ENCODE measurements at regions not wholly inside any gene's neighbourhood (a gene's known extent, or its start where the extent isn't known, plus 50 kb on each side); places are given as distances from the start of the nearest gene placed in this dataset.

- H3K4me1 ChIP-seq (ENCODE audit: control insufficient read depth, insufficient read depth, low read length), result peaks cover 9% of the 10 kb centered on the region
- Mint-ChIP-seq H3K4me3 (no peak overlapping the region), H3K36me3 (no peaks in the 10 kb centered on the region), H3K27me3 (ENCODE audit: low read depth in 2 of 2) (peaks cover 5 to 8% of the 10 kb centered on the region in 2 donors), H3K9me3 (no peaks in the 10 kb centered on the region), H3K27ac (peak overlapping the region in 1 of 2 donors; percentile 48), H3K4me1 (peaks cover 7 to 11% of the 10 kb centered on the region in 2 donors)
- 44% methylated on average over 6 of the region's 7 CpGs for WGBS (ENCODE audit: insufficient coverage)
- no peaks in the 10 kb centered on the region for H3K27me3 ChIP-seq (ENCODE audit: control insufficient read depth, insufficient read depth, low read length)
- ATAC-seq, result peak in 1 of 3 donors; percentile 42
- H3K36me3 ChIP-seq (ENCODE audit: control insufficient read depth, insufficient read depth, low read length), result no peaks in the 10 kb centered on the region
- H3K9me3 ChIP-seq (ENCODE audit: control insufficient read depth, insufficient read depth, low read length), result no peaks in the 10 kb centered on the region
- intact Hi-C loops (cut with micrococcal nuclease), result no loop called here
- no peak for DNase-seq
- TF ChIP-seq, protein P1, sequence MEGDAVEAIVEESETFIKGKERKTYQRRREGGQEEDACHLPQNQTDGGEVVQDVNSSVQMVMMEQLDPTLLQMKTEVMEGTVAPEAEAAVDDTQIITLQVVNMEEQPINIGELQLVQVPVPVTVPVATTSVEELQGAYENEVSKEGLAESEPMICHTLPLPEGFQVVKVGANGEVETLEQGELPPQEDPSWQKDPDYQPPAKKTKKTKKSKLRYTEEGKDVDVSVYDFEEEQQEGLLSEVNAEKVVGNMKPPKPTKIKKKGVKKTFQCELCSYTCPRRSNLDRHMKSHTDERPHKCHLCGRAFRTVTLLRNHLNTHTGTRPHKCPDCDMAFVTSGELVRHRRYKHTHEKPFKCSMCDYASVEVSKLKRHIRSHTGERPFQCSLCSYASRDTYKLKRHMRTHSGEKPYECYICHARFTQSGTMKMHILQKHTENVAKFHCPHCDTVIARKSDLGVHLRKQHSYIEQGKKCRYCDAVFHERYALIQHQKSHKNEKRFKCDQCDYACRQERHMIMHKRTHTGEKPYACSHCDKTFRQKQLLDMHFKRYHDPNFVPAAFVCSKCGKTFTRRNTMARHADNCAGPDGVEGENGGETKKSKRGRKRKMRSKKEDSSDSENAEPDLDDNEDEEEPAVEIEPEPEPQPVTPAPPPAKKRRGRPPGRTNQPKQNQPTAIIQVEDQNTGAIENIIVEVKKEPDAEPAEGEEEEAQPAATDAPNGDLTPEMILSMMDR (IDR thresholded peaks at IDR 0.05), result no peak
- no peak overlapping the region for H3K4me3 ChIP-seq (ENCODE audit: low read length)
- no peak overlapping the region for H3K27ac ChIP-seq (ENCODE audit: low read length)
Measured at GRCh38 chr2:207459990-207460757, 69.6 kb upstream of the CREB1 start.

- H3K27me3 Mint-ChIP-seq (ENCODE audit: low read depth in 2 of 2), result peaks cover 5 to 8% of the 10 kb centered on the region in 2 donors
- TF ChIP-seq, protein P1 (IDR thresholded peaks at IDR 0.05), result no peak
- no peak overlapping the region for H3K4me3 Mint-ChIP-seq
- H3K4me1 ChIP-seq (ENCODE audit: control insufficient read depth, insufficient read depth, low read length), result peaks cover 9% of the 10 kb centered on the region
- no peak overlapping the region for H3K4me3 ChIP-seq (ENCODE audit: low read length)
- WGBS (ENCODE audit: insufficient coverage), result 73% methylated on average over 8 of the region's 8 CpGs
- H3K9me3 ChIP-seq (ENCODE audit: control insufficient read depth, insufficient read depth, low read length), result no peaks in the 10 kb centered on the region
- no peak overlapping the region for H3K27ac ChIP-seq (ENCODE audit: low read length)
- H3K27ac Mint-ChIP-seq, result no peak overlapping the region
- peaks cover 17 to 25% of the 10 kb centered on the region in 2 donors for H3K4me1 Mint-ChIP-seq
- intact Hi-C loops (cut with micrococcal nuclease), result no loop called here
- DNase-seq, result no peak
- ATAC-seq, result no peak
- H3K36me3 Mint-ChIP-seq, result no peaks in the 10 kb centered on the region
- no peaks in the 10 kb centered on the region for H3K9me3 Mint-ChIP-seq
- no peaks in the 10 kb centered on the region for H3K27me3 ChIP-seq (ENCODE audit: control insufficient read depth, insufficient read depth, low read length)
- no peaks in the 10 kb centered on the region for H3K36me3 ChIP-seq (ENCODE audit: control insufficient read depth, insufficient read depth, low read length)
Measured at GRCh38 chr2:207463433-207463832, 66.3 kb upstream of the CREB1 start.

DNA sequence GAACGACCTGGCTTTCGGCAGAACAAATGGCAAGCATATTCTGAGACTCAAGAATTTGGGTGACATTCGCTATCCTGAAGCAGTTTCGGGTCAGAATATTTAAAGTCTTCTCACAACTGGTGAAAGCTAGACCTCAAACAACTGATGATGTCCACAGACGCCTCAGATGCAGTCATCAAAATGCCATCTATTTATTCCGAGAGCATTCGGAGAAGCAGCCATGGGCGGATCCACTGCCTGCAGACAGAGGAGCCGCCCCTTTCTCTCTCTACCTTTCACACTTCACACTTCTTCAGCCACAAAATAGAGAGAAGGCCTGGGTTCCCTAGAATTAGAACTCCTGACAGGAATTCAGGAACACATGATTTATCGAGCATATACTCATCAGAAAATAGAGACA, 65.8 kb upstream of the CREB1 start:
- Mint-ChIP-seq H3K27me3 (ENCODE audit: low read depth in 2 of 2) (peaks cover 5 to 8% of the 10 kb centered on the region in 2 donors), H3K9me3 (no peaks in the 10 kb centered on the region), H3K27ac (no peak overlapping the region), H3K4me1 (peaks cover 18 to 28% of the 10 kb centered on the region in 2 donors), H3K36me3 (no peaks in the 10 kb centered on the region), H3K4me3 (no peak overlapping the region)
- WGBS (ENCODE audit: insufficient coverage), result 91% methylated on average over 10 of the region's 10 CpGs
- no peak for ATAC-seq
- TF ChIP-seq, protein P1 (IDR thresholded peaks at IDR 0.05), result no peak
- intact Hi-C loops (cut with micrococcal nuclease), result no loop called here
- DNase-seq, result no peak
- Histone ChIP-seq H3K36me3 (ENCODE audit: control insufficient read depth, insufficient read depth, low read length) (no peaks in the 10 kb centered on the region), H3K4me1 (ENCODE audit: control insufficient read depth, insufficient read depth, low read length) (peaks cover 9% of the 10 kb centered on the region), H3K27ac (ENCODE audit: low read length) (no peak overlapping the region), H3K27me3 (ENCODE audit: control insufficient read depth, insufficient read depth, low read length) (no peaks in the 10 kb centered on the region), H3K9me3 (ENCODE audit: control insufficient read depth, insufficient read depth, low read length) (no peaks in the 10 kb centered on the region), H3K4me3 (ENCODE audit: low read length) (no peak overlapping the region)

All from natural killer cell (primary cell).